Fibroblast of lung (primary cell): ENCODE measurements at regions not wholly inside any gene's neighbourhood (a gene's known extent, or its start where the extent isn't known, plus 50 kb on each side); places are given as distances from the start of the nearest gene placed in this dataset.

Experiments used
- DNase-seq, 2 donors: peaks; one replicate each; pipeline versions ENCODE4 v3.0.0 to v3.0.0-alpha.2; 2010; ENCODE audit warnings: low read depth in 2 of 2
- H2AFZ ChIP-seq: 2 replicates; pipeline ENCODE4 v1.5.1; 2012; ENCODE audit warnings: low read length, control low read depth, inconsistent platforms
- H3K27ac ChIP-seq: 2 replicates; pipeline ENCODE4 v1.5.1; 2011; ENCODE audit warnings: low read length, control low read depth; ENCODE audit not compliant: insufficient read depth
- H3K27me3 ChIP-seq: 2 replicates; pipeline ENCODE4 v1.5.1; 2011; ENCODE audit warnings: mild to moderate bottlenecking, low read length; ENCODE audit not compliant: control insufficient read depth, insufficient read depth
- H3K36me3 ChIP-seq: 2 replicates; pipeline ENCODE4 v1.5.1; 2011; ENCODE audit warnings: low read length; ENCODE audit not compliant: control insufficient read depth, insufficient read depth
- H3K4me1 ChIP-seq: 2 replicates; pipeline ENCODE4 v1.5.1; 2011; ENCODE audit warnings: low read length; ENCODE audit not compliant: control insufficient read depth, insufficient read depth; ENCODE audit errors: extremely low read depth
- H3K4me2 ChIP-seq: 2 replicates; pipeline ENCODE4 v1.5.1; 2011; ENCODE audit warnings: low read length, control low read depth; ENCODE audit not compliant: insufficient read depth; ENCODE audit errors: extremely low read depth
- H3K4me3 ChIP-seq, 4 experiments: fragments of 200-600 bp in 1 of 4; sonication (generic) in 1 of 4; replicated peaks in 1 of 4; 2 replicates each; pipeline ENCODE4 v1.5.1; 2011 to 2016; ENCODE audit warnings: low read length in 4 of 4, low read depth in 3 of 4, mild to moderate bottlenecking in 3 of 4, control low read depth in 2 of 4, inconsistent platforms in 1 of 4, mixed read lengths in 1 of 4; ENCODE audit not compliant: insufficient read depth in 1 of 4; ENCODE audit errors: control extremely low read depth in 1 of 4
- H3K79me2 ChIP-seq: 2 replicates; pipeline ENCODE4 v1.5.1; 2012; ENCODE audit warnings: mild to moderate bottlenecking, low read length, inconsistent platforms; ENCODE audit not compliant: control insufficient read depth, insufficient read depth
- H3K9ac ChIP-seq: 2 replicates; pipeline ENCODE4 v1.5.1; 2011; ENCODE audit warnings: mild to moderate bottlenecking, low read length, control low read depth; ENCODE audit not compliant: insufficient read depth
- H3K9me3 ChIP-seq: 2 replicates; pipeline ENCODE4 v1.5.1; 2012; ENCODE audit warnings: low read depth, low read length; ENCODE audit not compliant: control insufficient read depth, insufficient read depth
- H4K20me1 ChIP-seq: 2 replicates; pipeline ENCODE4 v1.5.1; 2011; ENCODE audit warnings: low read length; ENCODE audit not compliant: control insufficient read depth, insufficient read depth; ENCODE audit errors: extremely low read depth
- EZH2 ChIP-seq: IDR thresholded peaks from 2 replicates; pipeline ENCODE4 v1.5.1; 2012; ENCODE audit warnings: low read length, control low read depth, mild to moderate bottlenecking; ENCODE audit errors: missing control alignments
- TF ChIP-seq, protein P1 (sequence below), 2 donors: IDR thresholded peaks in 1 of 2; conservative IDR thresholded peaks in 1 of 2; 1 replicate in 1 of 2; 2 replicates in 1 of 2; pipeline ENCODE4 v1.5.1; 2011 to 2012; ENCODE audit warnings: low read length in 2 of 2, control low read depth in 1 of 2, inconsistent platforms in 1 of 2, low read depth in 1 of 2, mild to moderate bottlenecking in 1 of 2

DNA sequence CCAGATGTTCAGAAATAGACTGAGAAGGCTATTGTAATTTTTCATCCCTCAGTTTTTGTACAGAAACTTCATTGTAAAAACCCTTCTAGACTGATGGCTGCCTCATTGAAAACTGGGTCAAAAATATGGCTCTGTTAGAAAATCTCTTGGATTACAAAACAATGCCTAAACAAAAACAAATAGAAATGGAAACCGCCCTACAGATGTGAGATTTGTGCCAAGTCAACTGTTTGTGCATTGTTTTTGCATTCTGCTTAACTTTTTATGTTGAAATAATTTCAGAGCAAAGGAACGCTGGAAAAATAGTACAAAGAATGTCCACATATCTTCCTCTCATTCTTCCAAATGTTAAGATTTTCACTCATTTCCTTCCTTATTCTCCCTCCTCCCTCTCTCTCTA is 425.1 kb downstream of the FOXA2 start:
- Histone ChIP-seq H3K4me2 (no peak overlapping the region), H3K27ac (no peak overlapping the region), H3K9ac (no peak overlapping the region), H3K9me3 (no peaks in the 10 kb centered on the region), H4K20me1 (no peaks in the 10 kb centered on the region), H3K79me2 (no peaks in the 10 kb centered on the region), H3K36me3 (no peaks in the 10 kb centered on the region), H3K4me1 (no peaks in the 10 kb centered on the region), H2AFZ (no peak overlapping the region), H3K4me3 (no peak overlapping the region), H3K27me3 (no peaks in the 10 kb centered on the region)
- no peak for DNase-seq
- TF ChIP-seq EZH2, result no peak
- TF ChIP-seq, protein P1, sequence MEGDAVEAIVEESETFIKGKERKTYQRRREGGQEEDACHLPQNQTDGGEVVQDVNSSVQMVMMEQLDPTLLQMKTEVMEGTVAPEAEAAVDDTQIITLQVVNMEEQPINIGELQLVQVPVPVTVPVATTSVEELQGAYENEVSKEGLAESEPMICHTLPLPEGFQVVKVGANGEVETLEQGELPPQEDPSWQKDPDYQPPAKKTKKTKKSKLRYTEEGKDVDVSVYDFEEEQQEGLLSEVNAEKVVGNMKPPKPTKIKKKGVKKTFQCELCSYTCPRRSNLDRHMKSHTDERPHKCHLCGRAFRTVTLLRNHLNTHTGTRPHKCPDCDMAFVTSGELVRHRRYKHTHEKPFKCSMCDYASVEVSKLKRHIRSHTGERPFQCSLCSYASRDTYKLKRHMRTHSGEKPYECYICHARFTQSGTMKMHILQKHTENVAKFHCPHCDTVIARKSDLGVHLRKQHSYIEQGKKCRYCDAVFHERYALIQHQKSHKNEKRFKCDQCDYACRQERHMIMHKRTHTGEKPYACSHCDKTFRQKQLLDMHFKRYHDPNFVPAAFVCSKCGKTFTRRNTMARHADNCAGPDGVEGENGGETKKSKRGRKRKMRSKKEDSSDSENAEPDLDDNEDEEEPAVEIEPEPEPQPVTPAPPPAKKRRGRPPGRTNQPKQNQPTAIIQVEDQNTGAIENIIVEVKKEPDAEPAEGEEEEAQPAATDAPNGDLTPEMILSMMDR (conservative IDR thresholded peaks at IDR 0.05 in 1 of 2, IDR thresholded peaks at IDR 0.05 in 1 of 2; ENCODE audit: low read depth in 1 of 2, low read length in 2 of 2), result no peak

DNA sequence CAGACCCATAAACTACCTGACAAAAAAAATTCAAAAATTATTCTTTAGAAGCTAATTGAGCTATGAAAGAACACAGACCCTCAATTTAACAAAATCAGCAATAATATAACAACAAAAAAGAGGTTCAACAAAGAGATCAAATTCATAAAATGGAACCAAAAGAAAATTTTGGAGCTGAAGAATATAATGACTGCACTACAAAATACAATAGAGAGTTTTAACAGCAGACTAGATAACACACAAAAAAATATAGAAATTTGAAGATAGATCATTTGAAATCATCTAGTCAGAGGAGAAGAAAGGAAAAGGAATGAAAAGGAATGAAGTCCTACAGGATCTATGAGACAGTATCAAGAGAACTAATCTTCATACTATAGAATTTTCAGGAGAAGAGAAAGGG is 422.1 kb downstream of the PAX1 start:
- Histone ChIP-seq H3K9ac (no peak overlapping the region), H3K79me2 (no peaks in the 10 kb centered on the region), H3K27me3 (no peaks in the 10 kb centered on the region), H3K27ac (no peak overlapping the region), H3K4me2 (no peak overlapping the region), H3K4me1 (no peaks in the 10 kb centered on the region), H2AFZ (no peak overlapping the region), H3K4me3 (no peak overlapping the region), H4K20me1 (no peaks in the 10 kb centered on the region), H3K36me3 (no peaks in the 10 kb centered on the region), H3K9me3 (no peaks in the 10 kb centered on the region)
- no peak for DNase-seq
- TF ChIP-seq, protein P1 (conservative IDR thresholded peaks at IDR 0.05 in 1 of 2, IDR thresholded peaks at IDR 0.05 in 1 of 2; ENCODE audit: low read depth in 1 of 2, low read length in 2 of 2), result no peak
- no peak for TF ChIP-seq EZH2

DNA sequence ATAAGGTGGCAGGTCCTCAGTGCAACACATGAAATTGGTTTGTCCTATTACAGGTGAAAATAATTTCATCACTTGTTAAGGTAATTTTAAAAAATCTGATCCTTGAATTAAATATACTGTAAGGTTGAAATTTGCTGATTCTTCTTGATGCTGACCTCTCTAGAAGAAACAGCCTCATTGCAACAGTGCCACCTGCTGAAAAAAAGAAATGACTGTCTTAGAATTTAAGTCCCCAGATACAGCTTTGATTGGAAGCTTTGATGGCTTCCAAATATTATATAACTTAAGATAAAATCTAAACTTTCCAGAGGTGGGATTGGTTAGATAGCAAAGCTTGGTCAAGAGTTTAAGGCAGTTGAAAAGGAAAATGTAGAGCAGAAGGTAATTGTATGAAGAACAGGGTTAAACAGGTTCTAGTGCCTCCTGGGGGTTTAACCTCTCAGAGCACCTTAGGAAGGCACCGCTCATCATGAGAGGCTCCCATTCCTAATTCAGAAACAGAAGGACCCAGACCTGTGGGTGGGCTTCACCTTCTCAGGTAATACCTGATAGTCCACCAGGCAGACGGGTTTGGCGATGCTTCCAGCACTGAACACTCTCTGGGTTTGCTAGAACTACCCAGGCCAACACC is 401.0 kb downstream of the PAX1 start:
- TF ChIP-seq EZH2, result no peak
- TF ChIP-seq, protein P1 (conservative IDR thresholded peaks at IDR 0.05 in 1 of 2, IDR thresholded peaks at IDR 0.05 in 1 of 2; ENCODE audit: low read depth in 1 of 2, low read length in 2 of 2), result no peak

More for the DNA sequence above, 401.0 kb downstream of the PAX1 start:
- Histone ChIP-seq H3K27me3 (no peaks in the 10 kb centered on the region), H3K9me3 (no peaks in the 10 kb centered on the region), H3K4me2 (no peak overlapping the region), H4K20me1 (no peaks in the 10 kb centered on the region), H3K4me1 (no peaks in the 10 kb centered on the region), H2AFZ (no peak overlapping the region), H3K27ac (no peak overlapping the region), H3K9ac (no peak overlapping the region), H3K4me3 (no peak overlapping the region), H3K79me2 (no peaks in the 10 kb centered on the region), H3K36me3 (no peaks in the 10 kb centered on the region)
- no peak for DNase-seq
